ENCODE measurements at regions not wholly inside any gene's neighbourhood (a gene's known extent, or its start where the extent isn't known, plus 50 kb on each side); places are given as distances from the start of the nearest gene placed in this dataset.

DNA sequence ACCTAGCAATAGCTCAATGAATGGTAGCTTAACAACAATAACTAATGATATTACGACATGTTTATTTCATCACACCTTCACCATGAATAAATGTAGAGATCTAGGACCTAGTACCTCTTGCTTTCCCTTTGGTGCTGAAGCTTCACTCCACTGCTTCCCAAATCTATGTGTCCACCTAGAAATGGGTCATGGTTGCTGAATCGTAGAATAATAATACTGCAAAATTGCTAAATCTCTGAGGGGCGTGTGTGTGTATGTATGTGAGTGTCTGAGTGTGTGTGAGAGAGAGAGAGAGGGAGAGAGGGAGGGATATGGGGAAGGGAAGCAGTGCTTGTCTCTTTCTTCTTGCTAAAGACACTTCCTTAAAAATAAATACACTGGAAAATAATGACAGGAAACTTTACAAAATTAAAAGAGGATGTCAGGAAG lies 109.3 kb upstream of the BMP2K start:
- Histone ChIP-seq H3K27ac (no peak overlapping the region), H3K9ac (ENCODE audit: low read depth in 2 of 2, low read length in 2 of 2) (no peak overlapping the region), H3K4me1 (no peaks in the 10 kb centered on the region), H3K36me3 (no peaks in the 10 kb centered on the region), H3K4me3 (no peak overlapping the region), H3K9me3 (no peaks in the 10 kb centered on the region), H3K27me3 (no peaks in the 10 kb centered on the region)
- intact Hi-C loops (cut with DNase I), result no loop called here
- TF ChIP-seq, protein P1, sequence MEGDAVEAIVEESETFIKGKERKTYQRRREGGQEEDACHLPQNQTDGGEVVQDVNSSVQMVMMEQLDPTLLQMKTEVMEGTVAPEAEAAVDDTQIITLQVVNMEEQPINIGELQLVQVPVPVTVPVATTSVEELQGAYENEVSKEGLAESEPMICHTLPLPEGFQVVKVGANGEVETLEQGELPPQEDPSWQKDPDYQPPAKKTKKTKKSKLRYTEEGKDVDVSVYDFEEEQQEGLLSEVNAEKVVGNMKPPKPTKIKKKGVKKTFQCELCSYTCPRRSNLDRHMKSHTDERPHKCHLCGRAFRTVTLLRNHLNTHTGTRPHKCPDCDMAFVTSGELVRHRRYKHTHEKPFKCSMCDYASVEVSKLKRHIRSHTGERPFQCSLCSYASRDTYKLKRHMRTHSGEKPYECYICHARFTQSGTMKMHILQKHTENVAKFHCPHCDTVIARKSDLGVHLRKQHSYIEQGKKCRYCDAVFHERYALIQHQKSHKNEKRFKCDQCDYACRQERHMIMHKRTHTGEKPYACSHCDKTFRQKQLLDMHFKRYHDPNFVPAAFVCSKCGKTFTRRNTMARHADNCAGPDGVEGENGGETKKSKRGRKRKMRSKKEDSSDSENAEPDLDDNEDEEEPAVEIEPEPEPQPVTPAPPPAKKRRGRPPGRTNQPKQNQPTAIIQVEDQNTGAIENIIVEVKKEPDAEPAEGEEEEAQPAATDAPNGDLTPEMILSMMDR (IDR thresholded peaks at IDR 0.05), result no peak
- DNase-seq, result no peak

DNA sequence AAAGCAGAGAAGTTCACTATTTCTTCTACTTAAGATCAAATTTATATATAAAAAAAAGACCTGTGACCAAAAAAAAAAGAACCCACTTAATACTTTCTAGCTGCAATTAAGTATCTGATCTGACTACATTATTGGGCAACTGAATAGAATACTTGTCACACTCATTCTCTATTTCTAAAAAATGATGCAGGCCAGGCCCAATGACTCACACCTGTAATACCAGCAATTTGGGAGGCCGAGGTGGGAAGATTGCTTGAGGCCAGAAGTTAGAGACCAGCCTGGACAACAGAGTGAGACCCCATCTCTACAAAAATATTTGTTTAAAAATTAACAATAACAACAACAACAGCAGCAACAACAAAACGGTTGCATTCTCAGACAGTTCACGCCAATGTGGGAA lies 108.8 kb upstream of the BMP2K start:
- no peak overlapping the region for H3K9ac ChIP-seq (ENCODE audit: low read depth in 2 of 2, low read length in 2 of 2)
- TF ChIP-seq, protein P1 (IDR thresholded peaks at IDR 0.05), result no peak
- H3K9me3 ChIP-seq, result no peaks in the 10 kb centered on the region
- H3K36me3 ChIP-seq, result no peaks in the 10 kb centered on the region
- H3K27me3 ChIP-seq, result no peaks in the 10 kb centered on the region
- intact Hi-C loops (cut with DNase I), result no loop called here
- H3K27ac ChIP-seq, result no peak overlapping the region
- no peak for DNase-seq
- no peaks in the 10 kb centered on the region for H3K4me1 ChIP-seq
- no peak overlapping the region for H3K4me3 ChIP-seq

DNA sequence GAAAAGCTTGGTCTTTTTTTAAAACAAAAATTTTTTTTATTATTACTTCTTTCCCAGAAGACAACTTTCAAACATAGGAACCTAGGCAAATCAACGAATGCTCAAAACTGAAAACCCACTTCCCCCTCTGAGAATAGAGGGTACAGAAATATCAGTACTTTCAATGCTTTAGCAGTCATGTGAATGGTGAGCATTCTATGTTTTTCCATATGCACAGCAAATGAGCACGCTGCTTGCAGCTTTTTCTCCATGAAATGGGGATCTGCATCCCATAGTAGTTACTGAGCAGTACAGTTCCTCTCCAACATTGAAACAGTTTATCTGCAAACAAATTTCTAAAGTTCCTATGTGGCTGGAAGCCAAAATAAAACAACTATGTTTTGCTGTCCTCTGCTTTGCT lies 108.4 kb upstream of the BMP2K start:
- Histone ChIP-seq H3K9me3 (no peaks in the 10 kb centered on the region), H3K4me3 (no peak overlapping the region), H3K27ac (no peak overlapping the region), H3K4me1 (no peaks in the 10 kb centered on the region), H3K27me3 (no peaks in the 10 kb centered on the region), H3K9ac (ENCODE audit: low read depth in 2 of 2, low read length in 2 of 2) (no peak overlapping the region), H3K36me3 (no peaks in the 10 kb centered on the region)
- no peak for DNase-seq
- TF ChIP-seq, protein P1 (IDR thresholded peaks at IDR 0.05), result no peak
- intact Hi-C loops (cut with DNase I), result no loop called here

DNA sequence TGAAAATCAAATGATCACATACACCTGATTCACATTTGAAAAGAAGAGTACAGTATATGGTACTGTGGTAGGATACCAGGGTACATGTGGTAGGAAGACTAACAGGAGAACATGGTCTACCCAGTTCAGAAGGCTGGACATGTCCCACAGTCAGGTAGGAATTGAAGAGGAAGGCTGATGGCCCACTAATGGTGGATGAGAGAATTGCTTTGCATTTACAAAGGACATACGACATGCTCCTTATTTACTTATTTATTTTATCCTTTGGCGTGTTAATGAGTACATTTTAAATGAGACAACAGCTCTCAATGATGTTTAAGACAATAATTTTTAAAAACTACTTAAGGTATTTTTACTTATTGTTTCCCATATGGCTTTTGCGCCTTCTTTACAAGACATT lies 106.7 kb upstream of the BMP2K start:
- Histone ChIP-seq H3K36me3 (no peaks in the 10 kb centered on the region), H3K4me3 (no peak overlapping the region), H3K9me3 (no peaks in the 10 kb centered on the region), H3K4me1 (no peaks in the 10 kb centered on the region), H3K27me3 (no peaks in the 10 kb centered on the region), H3K9ac (ENCODE audit: low read depth in 2 of 2, low read length in 2 of 2) (no peak overlapping the region), H3K27ac (no peak overlapping the region)
- TF ChIP-seq, protein P1 (IDR thresholded peaks at IDR 0.05), result no peak
- intact Hi-C loops (cut with DNase I), result no loop called here
- no peak for DNase-seq

DNA sequence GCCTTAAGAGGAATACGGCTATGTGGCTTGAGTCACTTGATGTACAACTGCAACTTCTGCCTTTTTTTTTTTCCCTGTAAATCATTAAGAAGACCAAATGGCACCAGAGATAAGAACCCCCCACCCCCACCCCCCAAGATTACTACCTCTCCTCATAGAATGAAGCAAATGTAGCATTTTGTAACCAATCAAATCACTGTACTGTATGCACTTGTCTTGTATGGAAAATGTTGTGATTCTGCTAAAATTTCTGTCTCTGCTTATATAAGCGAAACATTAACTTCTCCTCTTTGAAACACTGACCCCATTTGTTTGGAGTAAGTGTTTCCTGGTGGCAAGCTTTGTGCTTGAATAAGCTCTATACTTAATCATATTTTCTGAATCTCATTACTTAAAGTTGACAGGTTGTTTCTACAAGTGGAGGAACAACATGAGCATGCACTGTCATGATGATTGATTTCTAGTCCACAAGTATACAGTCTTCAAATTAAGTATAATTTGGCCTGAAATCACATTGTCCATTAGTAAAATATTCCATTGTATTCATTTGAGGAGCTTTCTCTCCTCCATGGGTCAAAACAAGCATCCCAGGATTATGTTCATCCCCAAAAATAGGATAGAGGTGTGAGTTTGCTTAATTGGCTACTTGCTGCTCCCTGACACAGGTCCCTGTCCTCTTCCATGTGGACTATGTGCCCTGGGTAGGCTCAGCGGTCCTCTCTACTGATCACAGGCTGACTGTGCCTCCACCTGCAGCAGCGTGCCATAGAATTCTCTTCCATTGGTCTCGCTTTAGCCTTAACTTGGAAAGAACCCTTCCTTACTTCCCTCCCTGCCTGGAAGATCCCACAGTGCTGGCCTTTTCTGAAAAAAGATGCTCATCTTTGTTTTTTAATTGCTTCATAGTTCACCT lies 104.0 kb upstream of the BMP2K start:
- Histone ChIP-seq H3K4me1 (no peaks in the 10 kb centered on the region), H3K27ac (no peak overlapping the region), H3K36me3 (no peaks in the 10 kb centered on the region), H3K27me3 (no peaks in the 10 kb centered on the region), H3K4me3 (no peak overlapping the region), H3K9me3 (no peaks in the 10 kb centered on the region), H3K9ac (ENCODE audit: low read depth in 2 of 2, low read length in 2 of 2) (no peak overlapping the region)
- TF ChIP-seq, protein P1 (IDR thresholded peaks at IDR 0.05), result no peak
- intact Hi-C loops (cut with DNase I), result no loop called here
- no peak for DNase-seq
